Psoas muscle (tissue), 7 donors: ENCODE measurements at regions not wholly inside any gene's neighbourhood (a gene's known extent, or its start where the extent isn't known, plus 50 kb on each side); places are given as distances from the start of the nearest gene placed in this dataset.
"Not testable (repeated sequence)": the region's sequence is repeated elsewhere in the genome, so short reads cannot be mapped to it uniquely, and the experiment has no call there.

Experiments used
- ATAC-seq, 4 donors: fragments of 200-7000 bp; cut with Tn5 transposase; one replicate each; pipeline ENCODE4 v1.9.1; 2020; ENCODE audit warnings: moderate library complexity in 3 of 4, mild to moderate bottlenecking in 2 of 4
- DNase-seq, 2 donors: peaks; one replicate each; pipeline ENCODE4 v3.0.0-alpha.2; 2020
- H3K27ac ChIP-seq: fragments of 200-600 bp; one replicate; pipeline ENCODE4 v1.8.0; 2022
- H3K27me3 ChIP-seq, 3 donors: fragments of 200-600 bp in 1 of 3; one replicate each; pipeline versions ENCODE4 v1.6.1 to v1.8.0; 2013 to 2022; ENCODE audit warnings: low read length in 2 of 3, mild to moderate bottlenecking in 2 of 3, moderate library complexity in 1 of 3; ENCODE audit not compliant: insufficient read depth in 3 of 3
- H3K36me3 ChIP-seq, 2 donors: fragments of 200-600 bp in 1 of 2; one replicate each; pipeline versions ENCODE4 v1.6.1 to v1.8.0; 2013 to 2022; ENCODE audit warnings: low read depth in 1 of 2, mild to moderate bottlenecking in 1 of 2, moderate library complexity in 1 of 2; ENCODE audit not compliant: insufficient read depth in 1 of 2
- H3K4me1 ChIP-seq: fragments of 200-600 bp; one replicate; pipeline ENCODE4 v1.8.0; 2022
- H3K4me3 ChIP-seq: fragments of 200-600 bp; one replicate; pipeline ENCODE4 v1.8.0; 2022; ENCODE audit warnings: mild to moderate bottlenecking
- H3K9me3 ChIP-seq: fragments of 200-600 bp; one replicate; pipeline ENCODE4 v1.8.0; 2022
- WGBS, 3 donors: extraction: QIAGEN DNeasy Blood & Tissue Kit; methylation state at CpG; one replicate each; pipeline versions ENCODE4 v1.1.6 to v1.1.7; 2013; 5-methylcytosine and 5-hydroxymethylcytosine counted together
- intact Hi-C, 2 donors: fragments of 100-400 bp; cut with DNase I; formaldehyde crosslinking; loops; one replicate each; pipeline versions ENCODE4 v1.11.0 to v1.14.2; 2022
- TF ChIP-seq, protein P1 (sequence below): fragments of 200-600 bp; IDR thresholded peaks from one replicate; pipeline ENCODE4 v1.8.0; 2022; ENCODE audit warnings: antibody characterized with exemption
- donor health status: healthy with polysubstance abuse.
- donor health status: DM: no; HTN: no; CAD: no; lungs with moderate emphysema.
- donor health status: Bipolar disorder and iron deficiency.
- donor health status: healthy.
- donor health status: DM: yes; HTN: yes; CAD: no.
- donor health status: DM: no; HTN: no; CAD: no.
- donor health status: DM: yes; HTN: yes; CAD: no.

DNA sequence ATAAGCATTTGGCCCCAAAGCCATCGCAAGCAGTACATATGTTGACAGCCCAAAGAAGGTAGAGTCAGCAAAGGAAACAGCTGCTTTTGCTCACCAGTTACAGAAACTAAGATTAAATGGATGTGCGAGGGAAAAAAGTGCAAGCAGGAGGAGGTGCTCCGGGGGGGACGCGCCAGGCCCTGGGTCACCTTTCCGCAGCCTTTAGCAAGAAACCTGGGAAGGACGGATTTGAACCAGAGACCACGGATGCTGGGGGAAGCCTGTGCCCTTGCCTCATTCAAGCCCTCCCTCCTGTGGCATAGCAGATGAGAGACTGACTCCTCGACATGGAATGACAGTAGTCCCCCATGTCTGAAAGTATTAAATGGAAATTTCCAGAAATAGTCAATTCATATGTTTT, 405.6 kb upstream of the PRKCQ start:
- ATAC-seq = no peak
- Histone ChIP-seq H3K4me3 (no peak overlapping the region), H3K9me3 (no peaks in the 10 kb centered on the region), H3K27me3 (peaks cover 0 to 2% (median 0%) of the 10 kb centered on the region in 3 donors), H3K4me1 (no peaks in the 10 kb centered on the region), H3K27ac (no peak overlapping the region), H3K36me3 (no peaks in the 10 kb centered on the region)
- DNase-seq = no peak
- TF ChIP-seq, protein P1, sequence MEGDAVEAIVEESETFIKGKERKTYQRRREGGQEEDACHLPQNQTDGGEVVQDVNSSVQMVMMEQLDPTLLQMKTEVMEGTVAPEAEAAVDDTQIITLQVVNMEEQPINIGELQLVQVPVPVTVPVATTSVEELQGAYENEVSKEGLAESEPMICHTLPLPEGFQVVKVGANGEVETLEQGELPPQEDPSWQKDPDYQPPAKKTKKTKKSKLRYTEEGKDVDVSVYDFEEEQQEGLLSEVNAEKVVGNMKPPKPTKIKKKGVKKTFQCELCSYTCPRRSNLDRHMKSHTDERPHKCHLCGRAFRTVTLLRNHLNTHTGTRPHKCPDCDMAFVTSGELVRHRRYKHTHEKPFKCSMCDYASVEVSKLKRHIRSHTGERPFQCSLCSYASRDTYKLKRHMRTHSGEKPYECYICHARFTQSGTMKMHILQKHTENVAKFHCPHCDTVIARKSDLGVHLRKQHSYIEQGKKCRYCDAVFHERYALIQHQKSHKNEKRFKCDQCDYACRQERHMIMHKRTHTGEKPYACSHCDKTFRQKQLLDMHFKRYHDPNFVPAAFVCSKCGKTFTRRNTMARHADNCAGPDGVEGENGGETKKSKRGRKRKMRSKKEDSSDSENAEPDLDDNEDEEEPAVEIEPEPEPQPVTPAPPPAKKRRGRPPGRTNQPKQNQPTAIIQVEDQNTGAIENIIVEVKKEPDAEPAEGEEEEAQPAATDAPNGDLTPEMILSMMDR = no peak
- intact Hi-C loops = no loop called here
- 76 to 78% (median 76%) methylated on average over 9 of the region's 9 CpGs for WGBS, 3 donors

DNA sequence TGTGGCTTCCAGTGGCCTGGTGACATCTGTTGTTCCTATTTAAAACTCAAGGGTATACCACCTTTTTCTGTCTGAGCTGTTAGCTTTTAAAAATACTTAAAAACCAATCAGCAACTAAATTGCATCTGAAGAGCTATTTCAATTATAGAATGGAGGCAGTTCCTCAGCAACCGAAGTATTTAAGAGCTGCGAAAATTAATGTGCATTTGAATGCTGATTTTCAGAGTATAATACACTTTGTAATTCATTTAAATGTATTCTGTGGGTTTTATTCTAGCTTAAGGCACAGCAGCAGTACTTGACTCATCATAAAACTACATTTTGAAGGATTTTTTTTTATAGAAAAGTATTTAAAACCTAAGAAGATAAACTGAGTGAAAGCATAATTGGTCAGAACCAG, 404.9 kb upstream of the PRKCQ start:
- H3K4me1 ChIP-seq = no peaks in the 10 kb centered on the region
- intact Hi-C loops = no loop called here
- H3K27ac ChIP-seq = no peak overlapping the region
- no peak for ATAC-seq
- TF ChIP-seq, protein P1 = no peak
- H3K27me3 ChIP-seq = peaks cover 0 to 2% (median 0%) of the 10 kb centered on the region in 3 donors
- DNase-seq = no peak
- 92 to 94% (median 93%) methylated on average over 2 of the region's 2 CpGs for WGBS, 3 donors
- H3K36me3 ChIP-seq = no peaks in the 10 kb centered on the region
- H3K4me3 ChIP-seq = no peak overlapping the region
- H3K9me3 ChIP-seq = no peaks in the 10 kb centered on the region

- H3K4me1 ChIP-seq, ATAC-seq, H3K4me3 ChIP-seq, DNase-seq, intact Hi-C loops, H3K9me3 ChIP-seq, H3K36me3 ChIP-seq, H3K27ac ChIP-seq, H3K27me3 ChIP-seq: not testable (repeated sequence)
- WGBS, 3 donors = 72 to 89% (median 86%) methylated on average over 4 to 5 of the region's 5 CpGs
Observed at GRCh38 chr10:6984016-6984415, 403.9 kb upstream of the PRKCQ start.

GRCh38 chr10:6980353-6980752, 400.3 kb upstream of the PRKCQ start:
- 40 to 47% (median 45%) methylated on average over 4 of the region's 4 CpGs for WGBS, 3 donors
- DNase-seq = no peak
- no peaks in the 10 kb centered on the region for H3K36me3 ChIP-seq
- TF ChIP-seq, protein P1 = no peak
- intact Hi-C loops = no loop called here
- no peaks in the 10 kb centered on the region for H3K9me3 ChIP-seq
- H3K4me3 ChIP-seq = no peak overlapping the region
- H3K27ac ChIP-seq = no peak overlapping the region
- H3K27me3 ChIP-seq = no peaks in the 10 kb centered on the region
- ATAC-seq = no peak
- no peaks in the 10 kb centered on the region for H3K4me1 ChIP-seq

DNA sequence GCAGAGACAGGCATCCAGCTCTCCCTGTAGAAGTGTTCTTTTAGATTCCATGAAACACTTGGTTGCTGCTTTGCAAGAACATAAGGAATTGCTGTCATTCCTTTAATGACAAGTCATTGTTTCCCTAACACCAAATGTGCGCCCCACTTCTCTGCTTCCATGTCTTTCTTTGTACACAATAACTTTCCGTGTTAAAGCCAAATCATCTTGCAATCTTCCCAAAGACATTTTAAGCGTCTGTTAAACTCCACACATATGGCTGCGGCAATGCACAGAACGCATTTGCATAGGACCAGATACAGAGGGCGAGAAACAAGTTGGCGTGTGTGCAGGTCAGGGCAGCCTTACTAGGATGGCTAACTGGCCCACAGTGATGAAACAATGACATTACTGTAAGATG, 399.3 kb upstream of the PRKCQ start:
- no peak overlapping the region for H3K27ac ChIP-seq
- H3K9me3 ChIP-seq = no peaks in the 10 kb centered on the region
- H3K4me1 ChIP-seq = no peaks in the 10 kb centered on the region
- H3K4me3 ChIP-seq = no peak overlapping the region
- no peaks in the 10 kb centered on the region for H3K27me3 ChIP-seq
- intact Hi-C loops = no loop called here
- no peaks in the 10 kb centered on the region for H3K36me3 ChIP-seq
- no peak for DNase-seq
- WGBS, 3 donors = 80 to 85% (median 80%) methylated on average over 7 of the region's 7 CpGs
- ATAC-seq = no peak
- TF ChIP-seq, protein P1 = no peak
